ENCODE measurements at regions not wholly inside any gene's neighbourhood (a gene's known extent, or its start where the extent isn't known, plus 50 kb on each side); places are given as distances from the start of the nearest gene placed in this dataset.
"Not testable (repeated sequence)": the region's sequence is repeated elsewhere in the genome, so short reads cannot be mapped to it uniquely, and the experiment has no call there.

DNA sequence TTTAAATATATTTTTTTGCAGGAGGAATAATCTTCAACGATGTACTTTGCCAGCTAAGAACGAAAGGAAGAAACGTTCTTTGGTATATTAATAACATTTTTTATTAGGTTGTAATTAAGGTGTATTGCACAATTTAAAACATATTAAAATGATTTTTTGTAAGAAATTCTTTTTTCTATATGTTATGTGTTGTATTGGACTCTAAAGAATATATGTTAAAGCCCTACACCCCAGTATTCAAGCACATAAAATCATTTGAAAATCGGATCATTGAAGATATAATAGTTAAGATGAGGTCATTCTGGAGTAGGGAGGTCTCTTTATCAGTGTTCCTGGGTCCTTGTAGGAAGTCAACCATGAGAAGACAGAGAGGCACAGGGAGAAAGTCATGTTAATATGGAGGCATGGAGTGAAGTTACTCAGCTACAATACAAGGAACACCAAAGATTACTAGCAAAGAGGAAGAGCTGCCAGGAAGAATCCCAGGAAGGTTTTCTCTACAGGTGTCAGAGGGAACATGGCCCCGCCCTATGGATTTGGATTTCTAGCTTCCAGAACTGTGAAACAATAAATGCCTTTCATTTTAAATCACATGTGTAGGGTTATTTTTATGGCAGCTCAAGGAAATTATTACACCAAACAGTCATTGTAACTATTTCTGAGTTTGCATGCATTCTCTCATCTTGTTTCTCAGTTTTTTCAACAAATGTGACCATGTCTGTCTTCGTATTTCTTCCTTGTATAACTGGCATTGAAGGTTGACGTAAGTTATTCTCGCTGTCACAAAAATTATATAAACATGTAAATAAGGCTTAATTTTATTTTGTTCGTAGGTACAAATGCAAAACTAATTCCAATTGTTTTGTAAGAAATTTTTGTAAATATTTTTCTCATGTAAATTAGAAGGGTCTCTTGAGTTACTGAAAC, 75.4 kb upstream of the VPREB1 start:
- DNase-seq, result no peak

DNA sequence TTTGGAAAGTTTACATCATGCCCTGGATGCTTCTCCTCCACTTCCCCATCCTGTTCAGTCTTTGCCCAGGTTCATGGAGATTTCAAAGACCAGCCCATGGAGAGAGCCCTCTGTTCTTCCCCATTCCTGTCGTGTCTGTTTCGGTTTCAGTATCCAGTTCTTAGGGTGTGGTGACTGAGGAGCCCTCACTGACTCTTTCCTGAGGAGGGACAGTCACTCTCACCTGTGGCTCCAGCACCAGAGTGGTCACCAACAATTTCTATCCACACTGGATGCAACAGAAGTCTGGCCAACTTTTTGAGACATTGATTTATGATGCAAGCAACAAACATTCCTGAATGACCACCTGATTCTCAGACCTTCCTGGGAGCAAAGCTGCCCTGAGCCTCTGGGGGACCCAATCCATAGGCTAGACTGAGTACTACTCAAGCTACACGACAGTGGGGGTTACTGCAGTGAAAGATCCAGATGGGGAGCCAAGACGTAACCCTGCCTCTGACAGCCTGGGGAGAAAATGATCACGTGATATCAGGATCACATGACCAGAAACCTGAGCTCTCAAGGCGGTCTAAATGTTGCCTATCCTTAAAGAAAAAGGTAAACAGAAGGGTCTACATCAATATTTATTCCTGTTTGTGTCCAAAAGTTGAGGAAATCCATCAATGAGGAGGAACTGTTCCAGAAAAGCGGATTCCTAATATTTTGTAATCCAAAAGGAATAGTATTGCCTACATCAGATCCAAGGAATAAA, 76.2 kb upstream of the VPREB1 start:
- DNase-seq, result peak; percentile 15

DNA sequence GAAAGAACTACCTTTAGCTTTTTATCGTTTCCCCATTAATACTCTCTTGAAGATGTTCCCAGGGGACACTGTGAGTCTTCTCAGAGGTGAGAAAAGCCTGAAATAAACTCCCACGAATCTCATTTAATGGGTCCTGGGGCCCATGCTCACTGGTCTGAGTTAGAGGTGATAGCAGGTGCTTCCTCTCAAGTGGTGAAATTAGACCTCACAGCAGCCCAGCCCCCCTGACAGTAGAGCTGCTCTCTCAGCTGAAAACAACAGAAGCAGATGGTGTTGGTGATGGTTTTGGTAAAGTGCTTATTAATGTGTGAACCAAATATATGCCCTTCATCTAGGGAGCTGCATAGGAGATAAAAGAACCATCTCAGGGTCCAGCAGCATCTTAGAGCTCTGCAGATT, 76.8 kb upstream of the VPREB1 start:
- DNase-seq, result no peak

DNA sequence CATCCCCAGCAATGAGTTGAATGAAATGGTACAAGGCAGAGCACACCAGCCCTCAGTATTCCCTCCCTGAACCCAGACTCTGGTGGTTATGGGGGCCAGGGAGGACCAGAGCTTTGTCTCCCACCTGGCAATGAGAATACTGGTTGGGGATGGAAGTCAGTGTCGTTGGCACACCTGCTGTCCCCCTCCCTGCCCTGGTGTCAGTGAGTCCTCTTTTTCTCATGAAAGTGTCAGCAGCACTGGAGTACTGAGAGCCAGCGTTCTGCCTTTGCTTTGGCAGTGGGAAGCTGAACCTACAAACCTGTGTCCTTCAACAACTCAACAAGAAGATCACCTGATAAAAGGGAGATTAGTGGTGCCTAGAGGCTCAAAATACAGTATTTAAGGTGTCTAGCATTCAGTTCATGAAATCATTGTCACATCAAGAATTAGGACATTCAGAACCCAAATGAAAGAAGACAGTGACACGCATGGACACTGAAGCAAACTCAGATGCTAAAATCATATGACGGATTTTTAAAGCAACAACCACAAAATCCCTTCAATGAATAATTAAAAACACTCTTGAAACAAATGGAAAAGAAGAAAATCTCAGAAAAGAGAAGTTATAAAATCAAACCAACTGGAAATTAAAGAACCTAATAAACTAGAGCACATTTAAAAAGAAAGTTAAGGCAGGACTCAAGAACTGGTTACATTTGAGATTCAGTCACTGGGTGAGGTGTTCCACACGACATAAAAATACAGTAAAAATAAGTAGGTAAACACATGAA, 77.5 kb upstream of the VPREB1 start:
- no peak for DNase-seq

DNA sequence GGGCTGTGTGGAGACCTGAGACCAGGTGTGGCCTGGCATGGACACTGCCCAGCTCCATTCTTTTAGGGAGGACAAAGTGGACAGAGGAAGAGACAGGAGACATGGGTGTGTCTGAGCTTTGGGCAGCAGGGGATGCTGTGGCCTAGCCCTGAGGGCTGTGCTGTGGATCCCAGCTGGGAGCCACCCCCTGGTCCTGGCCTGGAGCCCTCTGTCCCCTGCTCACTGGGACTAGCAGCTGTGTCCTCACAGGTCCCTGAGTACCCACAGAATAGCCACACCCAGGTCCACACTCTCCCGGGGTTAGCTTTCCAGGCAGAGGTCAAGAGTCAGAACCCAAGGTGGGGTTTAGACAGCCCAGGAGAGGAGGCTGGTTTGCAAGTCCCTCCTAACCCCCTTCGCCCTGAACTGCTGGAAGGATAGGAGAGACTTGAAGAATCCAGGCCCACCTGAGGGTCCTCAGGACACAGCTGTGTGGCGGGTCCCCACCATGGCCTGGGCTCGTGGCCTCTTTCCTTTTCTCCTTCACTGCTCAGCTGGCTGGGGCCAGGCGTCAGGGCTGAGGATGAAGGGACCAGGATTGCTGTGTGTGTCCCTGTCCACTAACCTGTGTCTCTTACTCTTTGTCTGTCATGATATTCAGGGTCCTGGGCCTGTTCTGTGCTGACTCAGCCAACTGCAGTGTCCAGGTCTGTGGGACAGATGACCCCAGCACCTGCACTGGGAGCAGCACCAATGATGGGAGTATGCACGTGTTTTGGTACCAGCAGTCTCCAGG, 78.5 kb upstream of the VPREB1 start:
- DNase-seq, result no peak

DNA sequence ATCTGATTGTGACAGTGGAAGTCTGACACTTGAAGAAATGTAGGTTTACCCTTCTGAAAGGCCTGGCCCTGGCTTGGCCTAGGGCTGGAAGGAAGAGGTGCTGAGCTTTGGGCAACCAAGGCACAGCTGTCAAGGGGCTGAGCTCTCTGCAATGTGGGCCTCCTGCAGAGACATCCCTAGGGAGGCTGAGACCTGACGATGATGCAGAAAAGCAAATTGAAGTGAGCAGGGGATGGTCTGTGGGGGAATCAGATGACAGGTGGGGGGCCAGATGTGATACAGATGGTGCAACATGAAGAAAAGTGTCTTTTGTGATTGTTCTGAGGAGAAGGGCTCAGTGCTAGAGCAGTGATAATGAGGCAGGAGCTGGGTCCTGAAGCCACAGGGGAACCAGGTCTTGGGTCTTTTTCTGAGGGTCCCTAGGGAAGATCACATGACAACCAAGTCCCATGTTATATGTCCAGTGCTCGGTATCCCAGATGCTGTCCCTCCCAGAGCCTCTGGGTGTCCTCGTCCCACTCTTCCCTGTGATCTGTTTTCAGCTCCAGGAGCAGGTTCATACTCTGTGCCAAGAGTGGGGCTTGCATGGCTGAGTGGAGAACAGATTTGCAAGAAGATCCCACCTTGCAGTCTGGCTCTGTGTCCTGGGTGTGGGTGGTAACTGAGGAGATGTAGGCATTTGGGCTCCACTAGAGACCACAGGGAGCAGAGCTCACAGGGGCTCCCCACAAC, 79.9 kb upstream of the VPREB1 start:
- no peak for DNase-seq

DNA sequence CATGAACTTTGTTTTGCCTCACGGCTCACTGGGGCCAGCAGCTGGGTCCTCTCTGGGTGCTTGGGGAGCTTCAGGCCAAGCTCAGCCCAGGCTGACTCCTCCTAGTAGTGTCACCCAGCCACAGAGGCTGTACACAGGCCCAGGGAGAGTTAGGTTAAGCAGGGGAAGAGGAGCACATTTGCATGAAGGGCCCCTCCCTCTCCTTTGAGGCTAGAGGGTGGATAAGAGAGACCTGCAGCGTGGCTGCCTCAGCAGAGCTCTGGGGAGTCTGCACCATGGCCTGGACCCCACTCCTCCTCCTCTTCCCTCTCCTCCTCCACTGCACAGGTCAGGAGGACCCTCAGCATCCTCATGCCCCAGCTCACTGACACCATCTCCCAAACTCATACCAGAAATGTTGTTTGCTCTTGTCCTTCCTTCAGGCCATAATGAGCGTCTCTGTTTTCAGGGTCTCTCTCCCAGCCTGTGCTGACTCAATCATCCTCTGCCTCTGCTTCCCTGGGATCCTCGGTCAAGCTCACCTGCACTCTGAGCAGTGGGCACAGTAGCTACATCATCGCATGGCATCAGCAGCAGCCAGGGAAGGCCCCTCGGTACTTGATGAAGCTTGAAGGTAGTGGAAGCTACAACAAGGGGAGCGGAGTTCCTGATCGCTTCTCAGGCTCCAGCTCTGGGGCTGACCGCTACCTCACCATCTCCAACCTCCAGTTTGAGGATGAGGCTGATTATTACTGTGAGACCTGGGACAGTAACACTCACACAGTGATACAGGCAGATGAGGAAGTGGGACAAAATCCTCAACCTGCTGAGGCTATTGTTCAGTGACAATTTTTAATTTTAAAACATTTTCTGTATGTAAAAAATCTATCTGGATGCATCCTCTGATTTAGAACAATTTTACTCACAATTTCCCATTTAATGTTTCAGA, 82.4 kb upstream of the VPREB1 start:
- DNase-seq, result no peak

DNA sequence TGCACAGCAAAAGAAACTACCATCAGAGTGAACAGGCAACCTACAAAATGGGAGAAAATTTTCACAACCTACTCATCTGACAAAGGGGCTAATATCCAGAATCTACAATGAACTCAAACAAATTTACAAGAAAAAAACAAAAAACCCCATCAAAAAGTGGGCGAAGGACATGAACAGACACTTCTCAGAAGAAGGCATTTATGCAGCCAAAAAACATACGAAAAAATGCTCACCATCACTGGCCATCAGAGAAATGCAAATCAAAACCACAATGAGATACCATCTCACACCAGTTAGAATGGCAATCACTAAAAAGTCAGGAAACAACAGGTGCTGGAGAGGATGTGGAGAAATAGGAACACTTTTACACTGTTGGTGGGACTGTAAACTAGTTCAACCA, 83.8 kb upstream of the VPREB1 start:
- DNase-seq, result not testable (repeated sequence)

DNA sequence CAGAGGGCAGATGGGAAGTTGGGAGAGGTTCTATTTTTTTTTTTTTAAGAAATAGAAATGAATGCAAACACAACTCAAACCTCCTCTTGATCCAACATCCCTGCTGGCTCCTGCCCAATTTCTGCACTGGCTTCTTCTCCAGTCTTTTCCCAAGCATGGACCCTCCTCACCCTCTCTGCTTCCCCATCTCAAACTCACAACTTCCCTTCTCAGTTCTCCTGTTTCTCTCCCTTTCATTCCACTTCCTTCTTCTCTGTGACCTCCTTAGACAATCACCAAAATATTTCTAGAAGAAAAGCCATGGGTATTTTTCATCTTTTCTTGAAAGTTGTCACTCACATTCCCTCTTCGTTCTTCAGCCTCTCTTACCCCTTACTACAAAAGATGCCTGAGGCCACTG, 85.2 kb upstream of the VPREB1 start:
- no peak for DNase-seq

DNA sequence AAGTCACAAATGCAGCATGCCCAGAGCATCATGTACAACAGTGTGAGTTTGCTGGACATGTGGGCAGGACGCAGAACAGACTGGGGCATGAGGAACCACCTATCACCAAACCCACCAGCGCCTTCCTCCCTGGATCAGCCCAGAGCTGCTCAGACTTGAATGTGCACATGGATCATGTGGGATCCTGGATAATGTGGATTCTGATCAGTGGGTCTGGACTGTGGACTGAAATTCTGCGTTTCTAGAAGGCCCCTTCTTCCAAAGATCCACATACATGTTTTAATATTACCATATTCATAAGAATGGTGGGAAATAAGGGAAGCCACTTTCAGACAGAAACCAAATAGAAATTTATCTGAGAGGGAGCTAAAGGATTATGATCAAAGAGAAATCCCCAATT, 85.6 kb upstream of the VPREB1 start:
- DNase-seq, result no peak

DNA sequence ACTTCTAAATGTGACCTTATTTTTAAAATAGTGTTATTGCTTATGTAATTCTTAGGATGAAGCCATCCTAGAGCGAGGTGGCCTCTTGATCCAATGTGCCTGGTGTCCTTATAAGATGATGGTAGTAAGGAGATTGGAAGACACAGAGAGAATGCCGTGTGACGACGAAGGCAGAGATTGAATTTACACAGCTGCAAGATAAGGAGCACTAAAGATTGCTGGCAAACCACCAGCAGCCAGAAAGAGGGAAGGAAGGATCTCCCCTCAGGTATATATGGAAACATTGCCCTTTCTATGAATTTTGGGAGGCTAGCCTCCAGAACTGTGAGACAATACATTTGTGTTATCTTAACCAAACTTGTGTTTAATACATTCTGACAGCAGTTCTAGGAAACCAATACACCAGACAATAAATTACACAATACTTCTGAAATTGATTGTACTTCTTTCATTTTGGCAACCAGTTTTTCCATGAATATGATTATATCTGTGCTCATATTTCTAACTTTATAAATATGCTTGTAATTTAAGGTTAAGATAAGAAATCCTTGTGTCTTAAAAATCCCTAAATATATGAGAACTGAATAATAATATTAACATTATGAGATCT, 86.3 kb upstream of the VPREB1 start:
- no peak for DNase-seq

DNA sequence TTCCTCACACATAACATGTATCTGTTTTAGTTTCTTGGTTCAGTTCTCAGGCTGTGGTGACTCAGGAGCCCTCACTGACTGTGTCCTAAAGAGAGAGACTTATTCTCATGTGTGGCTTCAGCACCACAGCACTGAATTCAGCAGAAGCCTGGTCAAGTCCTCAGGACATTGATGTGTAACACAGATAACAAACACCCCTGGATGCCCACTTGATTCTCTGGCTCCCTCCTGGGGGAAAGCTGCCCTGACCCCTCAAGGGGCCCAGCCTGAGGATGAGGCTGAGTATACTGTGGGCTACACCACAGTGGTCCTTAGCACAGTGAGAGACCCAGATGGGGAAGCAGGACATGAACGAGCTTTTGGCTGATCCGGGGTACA, 87.2 kb upstream of the VPREB1 start:
- no peak for DNase-seq

DNA sequence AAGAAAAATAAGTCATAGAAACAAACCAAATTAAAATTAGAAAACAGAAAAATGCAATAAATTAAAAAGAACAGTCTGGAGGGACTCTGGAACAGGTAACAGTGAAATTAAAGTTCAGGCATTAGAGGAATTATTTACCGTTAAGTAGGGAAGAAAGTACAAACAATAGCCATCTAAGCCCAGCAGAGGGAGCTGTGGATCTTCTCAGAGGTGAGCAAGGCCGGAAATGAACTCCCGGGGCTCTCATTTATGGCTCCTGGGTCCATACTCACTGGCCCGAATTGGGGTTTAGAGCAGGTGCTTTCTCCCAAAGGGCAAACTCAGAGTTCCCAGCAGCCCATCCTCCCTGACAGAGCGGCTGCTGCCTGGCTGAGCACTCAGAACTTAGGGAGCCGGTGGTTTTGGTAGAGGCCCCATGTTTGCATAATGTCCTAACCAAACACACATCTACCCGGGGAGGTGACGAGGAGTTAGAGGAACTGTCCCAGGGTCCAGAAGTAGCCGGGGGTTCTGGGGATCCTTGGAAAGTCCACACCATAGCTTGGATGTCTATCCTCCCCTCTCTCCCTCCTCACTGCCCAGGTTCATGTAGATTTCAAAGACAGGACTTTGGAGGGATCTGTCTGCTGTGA, 87.8 kb upstream of the VPREB1 start:
- DNase-seq, result peak; percentile 45

DNA sequence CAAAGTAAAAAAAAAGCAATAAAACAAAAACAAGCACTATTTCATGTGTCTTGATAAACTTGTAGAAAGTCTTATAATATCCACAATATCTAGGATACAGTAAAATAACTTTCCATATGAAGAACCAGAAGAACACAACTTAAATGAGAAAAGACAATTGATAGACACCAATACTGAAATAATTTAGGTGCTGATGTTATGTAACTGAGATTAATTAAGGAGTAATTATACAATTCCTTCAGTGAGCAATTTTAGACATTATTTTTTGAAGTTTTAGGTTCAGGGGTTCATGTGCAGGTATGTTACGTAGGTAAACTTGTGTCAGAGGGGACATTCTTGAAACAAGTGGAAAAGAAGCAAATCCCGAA, 88.3 kb upstream of the VPREB1 start:
- DNase-seq, result no peak

DNA sequence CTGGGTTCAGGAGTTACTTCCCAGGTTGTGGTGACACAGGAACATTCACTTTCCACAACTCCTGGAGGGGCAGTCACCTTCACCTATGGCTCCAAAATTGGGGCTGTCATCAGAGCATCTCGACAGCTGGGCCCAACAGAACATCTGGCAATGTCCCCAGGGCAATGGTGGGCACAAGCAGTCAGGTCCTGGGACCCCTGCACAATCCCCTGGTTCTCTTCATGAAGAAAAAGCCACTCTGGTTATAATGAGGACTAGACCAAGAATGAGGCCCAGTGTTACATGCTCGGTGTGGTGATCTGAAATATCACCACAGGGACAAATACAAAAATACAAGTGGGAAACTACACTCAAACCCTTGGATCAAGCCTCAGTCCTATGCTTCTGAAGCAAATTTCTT, 89.0 kb upstream of the VPREB1 start:
- no peak for DNase-seq

DNA sequence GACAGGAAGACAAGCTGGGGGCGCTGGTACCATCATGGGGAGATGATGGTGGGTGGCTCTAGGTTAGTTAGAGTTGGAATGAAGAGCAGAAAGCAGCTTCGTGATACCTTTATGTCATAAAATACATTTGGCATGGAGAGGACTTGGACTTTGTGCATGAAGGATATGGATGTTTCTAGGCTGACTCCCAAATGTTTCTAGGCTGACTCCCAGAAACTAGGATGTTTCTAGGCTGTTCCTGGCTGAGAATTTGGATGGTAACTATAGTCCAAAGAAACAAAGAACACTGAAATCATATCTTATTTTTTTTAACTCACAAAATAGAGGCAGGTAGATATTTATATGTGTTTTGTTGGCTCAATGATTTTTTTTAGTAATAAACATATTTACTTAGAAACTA, 89.4 kb upstream of the VPREB1 start:
- no peak for DNase-seq

DNA sequence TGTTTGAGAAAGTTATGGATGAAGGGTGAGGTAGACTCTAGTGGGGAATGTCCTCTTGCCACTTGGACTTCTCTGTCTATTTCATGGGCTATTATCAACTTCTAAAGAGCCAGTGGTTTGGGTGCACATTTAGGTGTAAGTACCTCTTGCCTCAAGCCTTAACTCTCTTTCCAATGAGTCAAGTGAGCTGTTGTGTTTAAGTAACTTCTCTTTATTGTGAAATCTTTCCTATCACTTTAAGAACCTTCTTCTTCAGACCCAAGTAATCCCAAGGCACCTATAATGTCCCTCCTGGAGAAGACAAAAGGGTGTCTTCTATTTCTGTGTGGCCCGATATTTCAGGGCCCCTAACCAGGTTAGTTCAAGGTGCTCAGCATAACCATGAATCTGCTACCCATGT, 90.5 kb upstream of the VPREB1 start:
- no peak for DNase-seq

DNA sequence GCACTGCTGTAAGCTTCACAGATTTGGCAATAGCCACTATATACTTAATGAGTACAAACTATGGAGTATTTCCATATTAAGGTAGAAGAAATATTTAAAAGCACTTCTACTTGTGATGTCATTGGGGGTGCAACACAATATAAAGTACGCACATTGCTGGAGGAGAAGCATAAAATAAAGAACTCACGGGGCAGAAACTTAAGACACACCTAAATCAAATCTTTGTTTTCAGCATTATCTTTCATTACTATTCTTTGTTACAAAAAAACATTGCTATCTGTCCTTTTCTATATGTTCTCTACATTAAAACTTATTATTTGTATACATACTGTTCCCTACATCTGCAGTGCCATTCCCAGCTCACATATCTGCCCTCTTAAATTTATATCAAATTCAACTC, 93.3 kb upstream of the VPREB1 start:
- DNase-seq, result no peak

DNA sequence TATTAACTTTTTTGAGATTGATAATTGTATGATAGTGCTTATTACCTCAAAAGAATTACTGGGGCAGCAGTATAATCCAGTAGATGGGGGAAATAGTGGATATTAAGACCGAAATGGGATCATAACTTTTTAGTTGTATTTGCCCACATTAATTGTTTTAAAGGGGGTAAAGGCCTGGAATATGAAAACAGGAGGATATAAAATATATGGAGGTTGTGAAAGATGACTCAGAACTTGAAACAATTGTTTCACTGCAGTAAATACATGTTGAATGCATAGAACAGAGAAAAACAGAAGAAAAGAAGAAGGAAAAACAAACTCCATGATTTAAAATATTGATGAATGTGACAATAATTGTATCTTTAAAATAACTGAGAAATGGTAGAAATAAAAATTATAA, 94.1 kb upstream of the VPREB1 start:
- no peak for DNase-seq

DNA sequence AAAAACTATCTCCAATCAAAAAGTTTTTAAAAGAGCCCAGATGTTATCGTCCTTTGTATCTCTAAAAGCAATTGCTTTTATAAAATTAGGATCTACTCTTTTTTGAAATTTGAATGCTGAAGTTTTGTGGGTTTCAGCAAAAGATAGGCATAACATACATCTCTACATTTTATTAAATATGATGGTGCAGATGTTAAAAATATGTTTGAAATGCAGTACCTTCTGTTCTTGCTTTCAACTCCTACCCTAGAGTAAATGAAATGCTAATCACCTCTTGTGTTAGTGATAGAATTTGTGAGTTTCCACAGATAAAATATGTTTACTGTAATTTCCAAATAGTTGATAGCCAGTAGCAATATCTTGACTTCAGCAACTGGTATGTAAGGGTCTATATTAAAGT, 95.7 kb upstream of the VPREB1 start:
- no peak for DNase-seq

Measured in central memory CD4-positive, alpha-beta T cell (primary cell).